SK-N-SH treated with all-trans-retinoic acid at 6 μM for 48 hours (cell line): ENCODE measurements at regions not wholly inside any gene's neighbourhood (a gene's known extent, or its start where the extent isn't known, plus 50 kb on each side); places are given as distances from the start of the nearest gene placed in this dataset.
"Not testable (repeated sequence)": the region's sequence is repeated elsewhere in the genome, so short reads cannot be mapped to it uniquely, and the experiment has no call there.

Experiments used
- ATAC-seq: fragments of 200-7000 bp; cut with Tn5 transposase; 3 replicates; pipeline ENCODE4 v1.9.1; 2020; ENCODE audit warnings: mild to moderate bottlenecking, moderate library complexity
- ARNTL ChIP-seq: fragments of 450-650 bp; formaldehyde crosslinking; IDR thresholded peaks from 2 replicates; pipeline ENCODE4 v1.5.0; 2020; ENCODE audit warnings: low read depth, mild to moderate bottlenecking, moderate library complexity, borderline replicate concordance
- BACH2 ChIP-seq: fragments of 250-450 bp; sonication (Bioruptor Pico); IDR thresholded peaks from 2 replicates; pipeline ENCODE4 v1.9.0; 2021; ENCODE audit warnings: mild to moderate bottlenecking, borderline replicate concordance
- ESRRG ChIP-seq: fragments of 250-450 bp; sonication (Bioruptor Pico); IDR thresholded peaks from 2 replicates; pipeline ENCODE4 v1.6.1; 2021; ENCODE audit warnings: mild to moderate bottlenecking
- OSR1 ChIP-seq: fragments of 250-450 bp; sonication (Bioruptor Pico); IDR thresholded peaks from 2 replicates; pipeline ENCODE4 v1.8.0; 2022; ENCODE audit warnings: moderate library complexity, mild to moderate bottlenecking, inconsistent platforms
- RARB ChIP-seq: fragments of 250-450 bp; sonication (Bioruptor Pico); IDR thresholded peaks from 2 replicates; pipeline ENCODE4 v1.8.0; 2021; ENCODE audit warnings: mild to moderate bottlenecking, moderate library complexity
- TCF4 ChIP-seq: fragments of 250-450 bp; sonication (Bioruptor Pico); IDR thresholded peaks from 2 replicates; pipeline ENCODE4 v1.8.0; 2021; ENCODE audit warnings: mild to moderate bottlenecking, moderate library complexity, borderline replicate concordance
- TOX ChIP-seq: fragments of 250-450 bp; sonication (Bioruptor Pico); IDR thresholded peaks from 2 replicates; pipeline ENCODE4 v1.8.0; 2021; ENCODE audit warnings: mild to moderate bottlenecking, moderate library complexity, borderline replicate concordance
- ZC3H10 ChIP-seq: fragments of 250-450 bp; sonication (Bioruptor Pico); IDR thresholded peaks from 2 replicates; pipeline ENCODE4 v1.5.1; 2021; ENCODE audit warnings: mild to moderate bottlenecking, moderate library complexity
- ZFP3 ChIP-seq: fragments of 250-450 bp; sonication (Bioruptor Pico); IDR thresholded peaks from 2 replicates; pipeline ENCODE4 v1.5.0; 2020; ENCODE audit warnings: mild to moderate bottlenecking, moderate library complexity
- ZFP30 ChIP-seq: fragments of 450-650 bp; formaldehyde crosslinking; IDR thresholded peaks from 2 replicates; pipeline ENCODE4 v1.5.0; 2022; ENCODE audit warnings: mild to moderate bottlenecking, moderate library complexity
- ZNF565 ChIP-seq: fragments of 450-650 bp; formaldehyde crosslinking; conservative IDR thresholded peaks from 2 replicates; pipeline ENCODE4 v1.5.0; 2020; ENCODE audit warnings: low read depth, mild to moderate bottlenecking, moderate library complexity
- TF ChIP-seq, protein P1 (sequence below): fragments of 250-450 bp; sonication (Bioruptor Pico); IDR thresholded peaks from 2 replicates; pipeline ENCODE4 v1.5.1; 2021; ENCODE audit warnings: mild to moderate bottlenecking, moderate library complexity
- TF ChIP-seq, protein P2 (sequence below): fragments of 250-450 bp; sonication (Bioruptor Pico); IDR thresholded peaks from 2 replicates; pipeline ENCODE4 v1.8.0; 2021; ENCODE audit warnings: low read depth, mild to moderate bottlenecking, moderate library complexity, borderline replicate concordance
- TF ChIP-seq, protein P3 (sequence below): fragments of 250-450 bp; sonication (Bioruptor Pico); IDR thresholded peaks from 2 replicates; pipeline ENCODE4 v1.5.1; 2020; ENCODE audit warnings: low read depth, mild to moderate bottlenecking, moderate library complexity
- TF ChIP-seq, protein P4 (sequence below): fragments of 250-450 bp; sonication (Bioruptor Pico); IDR thresholded peaks from 2 replicates; pipeline ENCODE4 v1.8.0; 2020; ENCODE audit warnings: mild to moderate bottlenecking, moderate library complexity, borderline replicate concordance
- TF ChIP-seq, protein P5 (sequence below): fragments of 250-450 bp; sonication (Bioruptor Pico); IDR thresholded peaks from 2 replicates; pipeline ENCODE4 v1.5.0; 2020; ENCODE audit warnings: mild to moderate bottlenecking, moderate library complexity

DNA sequence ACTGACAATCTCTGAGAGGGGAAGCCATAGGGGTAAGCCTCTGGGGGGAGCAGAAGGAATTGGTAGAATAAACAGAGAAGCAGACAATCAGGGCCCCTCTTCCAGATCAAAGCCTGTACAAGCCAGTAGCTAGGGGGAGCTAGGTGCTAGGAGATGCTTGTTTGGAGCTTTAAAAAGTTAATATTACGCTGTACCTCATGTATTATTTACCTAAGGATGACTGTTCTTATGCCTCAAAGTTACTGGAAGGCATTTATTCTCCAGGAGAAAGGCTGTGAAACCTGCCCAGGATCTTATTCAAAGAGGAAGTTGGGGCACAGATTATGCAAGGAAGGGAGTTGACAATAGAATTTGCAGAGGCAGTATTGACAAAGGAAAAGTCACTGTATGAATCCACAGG is 111.8 kb upstream of the SLC35F1 start:
- TF ChIP-seq, protein P1, sequence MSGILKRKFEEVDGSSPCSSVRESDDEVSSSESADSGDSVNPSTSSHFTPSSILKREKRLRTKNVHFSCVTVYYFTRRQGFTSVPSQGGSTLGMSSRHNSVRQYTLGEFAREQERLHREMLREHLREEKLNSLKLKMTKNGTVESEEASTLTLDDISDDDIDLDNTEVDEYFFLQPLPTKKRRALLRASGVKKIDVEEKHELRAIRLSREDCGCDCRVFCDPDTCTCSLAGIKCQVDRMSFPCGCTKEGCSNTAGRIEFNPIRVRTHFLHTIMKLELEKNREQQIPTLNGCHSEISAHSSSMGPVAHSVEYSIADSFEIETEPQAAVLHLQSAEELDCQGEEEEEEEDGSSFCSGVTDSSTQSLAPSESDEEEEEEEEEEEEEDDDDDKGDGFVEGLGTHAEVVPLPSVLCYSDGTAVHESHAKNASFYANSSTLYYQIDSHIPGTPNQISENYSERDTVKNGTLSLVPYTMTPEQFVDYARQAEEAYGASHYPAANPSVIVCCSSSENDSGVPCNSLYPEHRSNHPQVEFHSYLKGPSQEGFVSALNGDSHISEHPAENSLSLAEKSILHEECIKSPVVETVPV (CRISPR knock-in tag): no peak
- no peak for TF ChIP-seq ESRRG (CRISPR knock-in tag)
- ATAC-seq: no peak

DNA sequence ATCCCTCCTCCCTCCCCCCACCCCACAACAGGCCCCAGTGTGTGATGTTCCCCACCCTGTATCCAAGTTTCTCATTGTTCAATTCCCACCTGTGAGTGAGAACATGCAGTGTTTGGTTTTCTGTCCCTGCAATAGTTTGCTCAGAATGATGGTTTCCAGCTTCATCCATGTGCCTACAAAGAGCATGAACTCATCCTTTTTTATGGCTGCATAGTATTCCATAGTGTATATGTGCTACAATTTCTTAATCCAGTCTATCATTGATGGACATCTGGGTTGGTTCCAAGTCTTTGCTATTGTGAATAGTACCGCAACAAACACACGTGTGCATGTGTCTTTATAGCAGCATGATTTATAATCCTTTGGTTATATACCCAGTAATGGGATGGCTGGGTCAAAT is 108.2 kb upstream of the SLC35F1 start:
- ATAC-seq: not testable (repeated sequence)

DNA sequence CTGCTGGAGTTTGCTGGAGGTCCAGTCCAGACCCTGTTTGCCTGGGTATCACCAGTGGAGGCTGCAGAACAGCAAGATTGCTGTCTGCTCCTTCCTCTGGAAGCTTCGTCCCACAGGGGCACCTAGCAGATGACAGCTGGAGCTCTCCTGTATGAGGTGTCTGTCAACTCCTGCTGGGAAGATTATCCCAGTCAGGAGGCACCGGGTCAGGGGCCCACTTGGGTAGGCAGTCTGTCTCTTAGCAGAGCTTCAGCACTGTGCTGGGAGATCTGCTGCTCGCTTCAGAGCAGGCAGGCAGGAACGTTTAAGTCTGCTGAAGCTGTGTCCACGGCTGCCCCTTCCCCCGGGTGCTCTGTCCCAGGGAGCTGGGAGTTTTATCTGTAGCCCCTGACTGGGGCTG is 96.8 kb upstream of the SLC35F1 start:
- TF ChIP-seq BACH2 (CRISPR knock-in tag): no peak
- no peak for TF ChIP-seq TOX (CRISPR knock-in tag)
- TF ChIP-seq, protein P2, sequence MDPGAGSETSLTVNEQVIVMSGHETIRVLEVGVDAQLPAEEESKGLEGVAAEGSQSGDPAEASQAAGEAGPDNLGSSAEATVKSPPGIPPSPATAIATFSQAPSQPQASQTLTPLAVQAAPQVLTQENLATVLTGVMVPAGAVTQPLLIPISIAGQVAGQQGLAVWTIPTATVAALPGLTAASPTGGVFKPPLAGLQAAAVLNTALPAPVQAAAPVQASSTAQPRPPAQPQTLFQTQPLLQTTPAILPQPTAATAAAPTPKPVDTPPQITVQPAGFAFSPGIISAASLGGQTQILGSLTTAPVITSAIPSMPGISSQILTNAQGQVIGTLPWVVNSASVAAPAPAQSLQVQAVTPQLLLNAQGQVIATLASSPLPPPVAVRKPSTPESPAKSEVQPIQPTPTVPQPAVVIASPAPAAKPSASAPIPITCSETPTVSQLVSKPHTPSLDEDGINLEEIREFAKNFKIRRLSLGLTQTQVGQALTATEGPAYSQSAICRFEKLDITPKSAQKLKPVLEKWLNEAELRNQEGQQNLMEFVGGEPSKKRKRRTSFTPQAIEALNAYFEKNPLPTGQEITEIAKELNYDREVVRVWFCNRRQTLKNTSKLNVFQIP (CRISPR knock-in tag): no peak
- no peak for TF ChIP-seq ZNF565
- TF ChIP-seq, protein P3, sequence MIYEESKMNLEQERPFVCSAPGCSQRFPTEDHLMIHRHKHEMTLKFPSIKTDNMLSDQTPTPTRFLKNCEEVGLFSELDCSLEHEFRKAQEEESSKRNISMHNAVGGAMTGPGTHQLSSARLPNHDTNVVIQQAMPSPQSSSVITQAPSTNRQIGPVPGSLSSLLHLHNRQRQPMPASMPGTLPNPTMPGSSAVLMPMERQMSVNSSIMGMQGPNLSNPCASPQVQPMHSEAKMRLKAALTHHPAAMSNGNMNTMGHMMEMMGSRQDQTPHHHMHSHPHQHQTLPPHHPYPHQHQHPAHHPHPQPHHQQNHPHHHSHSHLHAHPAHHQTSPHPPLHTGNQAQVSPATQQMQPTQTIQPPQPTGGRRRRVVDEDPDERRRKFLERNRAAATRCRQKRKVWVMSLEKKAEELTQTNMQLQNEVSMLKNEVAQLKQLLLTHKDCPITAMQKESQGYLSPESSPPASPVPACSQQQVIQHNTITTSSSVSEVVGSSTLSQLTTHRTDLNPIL (CRISPR knock-in tag): no peak
- TF ChIP-seq OSR1: no peak
- TF ChIP-seq, protein P4, sequence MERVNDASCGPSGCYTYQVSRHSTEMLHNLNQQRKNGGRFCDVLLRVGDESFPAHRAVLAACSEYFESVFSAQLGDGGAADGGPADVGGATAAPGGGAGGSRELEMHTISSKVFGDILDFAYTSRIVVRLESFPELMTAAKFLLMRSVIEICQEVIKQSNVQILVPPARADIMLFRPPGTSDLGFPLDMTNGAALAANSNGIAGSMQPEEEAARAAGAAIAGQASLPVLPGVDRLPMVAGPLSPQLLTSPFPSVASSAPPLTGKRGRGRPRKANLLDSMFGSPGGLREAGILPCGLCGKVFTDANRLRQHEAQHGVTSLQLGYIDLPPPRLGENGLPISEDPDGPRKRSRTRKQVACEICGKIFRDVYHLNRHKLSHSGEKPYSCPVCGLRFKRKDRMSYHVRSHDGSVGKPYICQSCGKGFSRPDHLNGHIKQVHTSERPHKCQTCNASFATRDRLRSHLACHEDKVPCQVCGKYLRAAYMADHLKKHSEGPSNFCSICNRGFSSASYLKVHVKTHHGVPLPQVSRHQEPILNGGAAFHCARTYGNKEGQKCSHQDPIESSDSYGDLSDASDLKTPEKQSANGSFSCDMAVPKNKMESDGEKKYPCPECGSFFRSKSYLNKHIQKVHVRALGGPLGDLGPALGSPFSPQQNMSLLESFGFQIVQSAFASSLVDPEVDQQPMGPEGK (CRISPR knock-in tag): no peak
- TF ChIP-seq, protein P5, sequence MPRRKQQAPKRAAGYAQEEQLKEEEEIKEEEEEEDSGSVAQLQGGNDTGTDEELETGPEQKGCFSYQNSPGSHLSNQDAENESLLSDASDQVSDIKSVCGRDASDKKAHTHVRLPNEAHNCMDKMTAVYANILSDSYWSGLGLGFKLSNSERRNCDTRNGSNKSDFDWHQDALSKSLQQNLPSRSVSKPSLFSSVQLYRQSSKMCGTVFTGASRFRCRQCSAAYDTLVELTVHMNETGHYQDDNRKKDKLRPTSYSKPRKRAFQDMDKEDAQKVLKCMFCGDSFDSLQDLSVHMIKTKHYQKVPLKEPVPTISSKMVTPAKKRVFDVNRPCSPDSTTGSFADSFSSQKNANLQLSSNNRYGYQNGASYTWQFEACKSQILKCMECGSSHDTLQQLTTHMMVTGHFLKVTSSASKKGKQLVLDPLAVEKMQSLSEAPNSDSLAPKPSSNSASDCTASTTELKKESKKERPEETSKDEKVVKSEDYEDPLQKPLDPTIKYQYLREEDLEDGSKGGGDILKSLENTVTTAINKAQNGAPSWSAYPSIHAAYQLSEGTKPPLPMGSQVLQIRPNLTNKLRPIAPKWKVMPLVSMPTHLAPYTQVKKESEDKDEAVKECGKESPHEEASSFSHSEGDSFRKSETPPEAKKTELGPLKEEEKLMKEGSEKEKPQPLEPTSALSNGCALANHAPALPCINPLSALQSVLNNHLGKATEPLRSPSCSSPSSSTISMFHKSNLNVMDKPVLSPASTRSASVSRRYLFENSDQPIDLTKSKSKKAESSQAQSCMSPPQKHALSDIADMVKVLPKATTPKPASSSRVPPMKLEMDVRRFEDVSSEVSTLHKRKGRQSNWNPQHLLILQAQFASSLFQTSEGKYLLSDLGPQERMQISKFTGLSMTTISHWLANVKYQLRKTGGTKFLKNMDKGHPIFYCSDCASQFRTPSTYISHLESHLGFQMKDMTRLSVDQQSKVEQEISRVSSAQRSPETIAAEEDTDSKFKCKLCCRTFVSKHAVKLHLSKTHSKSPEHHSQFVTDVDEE: no peak
- TF ChIP-seq ARNTL: no peak
- no peak for TF ChIP-seq RARB
- TF ChIP-seq ZC3H10 (CRISPR knock-in tag): no peak
- no peak for TF ChIP-seq ZFP3 (CRISPR knock-in tag)
- no peak for ATAC-seq

DNA sequence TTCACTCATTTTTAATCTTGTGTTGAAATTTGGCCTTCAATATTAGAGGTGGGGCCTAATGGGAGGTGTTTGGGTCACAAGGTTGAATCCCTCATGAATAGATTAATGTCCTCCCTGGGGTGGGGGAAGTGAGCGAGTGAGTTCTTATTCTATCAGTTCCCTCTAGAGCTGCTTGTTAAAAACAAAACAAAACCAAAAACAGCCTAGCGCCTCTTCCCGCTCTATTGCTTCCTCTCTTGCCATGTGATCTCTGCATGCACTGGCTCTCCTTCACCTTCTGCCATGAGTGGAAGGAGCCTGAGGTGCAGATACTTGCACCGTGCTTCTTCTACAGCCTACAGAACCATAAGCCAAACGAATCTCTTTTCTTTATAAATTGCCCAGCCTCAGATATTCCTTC is 89.6 kb upstream of the SLC35F1 start:
- ATAC-seq: no peak
- TF ChIP-seq, protein P1 (CRISPR knock-in tag): no peak
- TF ChIP-seq ESRRG (CRISPR knock-in tag) (no peak), ZFP3 (CRISPR knock-in tag) (no peak), RARB (no peak), BACH2 (CRISPR knock-in tag) (no peak), ZFP30 (CRISPR knock-in tag) (no peak), TCF4 (CRISPR knock-in tag) (no peak)
- TF ChIP-seq, protein P4 (CRISPR knock-in tag): no peak
